HG03064 (cell line): ENCODE measurements at regions not wholly inside any gene's neighbourhood (a gene's known extent, or its start where the extent isn't known, plus 50 kb on each side); places are given as distances from the start of the nearest gene placed in this dataset.

Experiments used
- ATAC-seq: cut with Tn5 transposase; IDR thresholded peaks from one replicate; pipeline ENCODE4 v1.9.1; 2021; ENCODE audit warnings: low read depth; ENCODE audit not compliant: unreplicated experiment

DNA sequence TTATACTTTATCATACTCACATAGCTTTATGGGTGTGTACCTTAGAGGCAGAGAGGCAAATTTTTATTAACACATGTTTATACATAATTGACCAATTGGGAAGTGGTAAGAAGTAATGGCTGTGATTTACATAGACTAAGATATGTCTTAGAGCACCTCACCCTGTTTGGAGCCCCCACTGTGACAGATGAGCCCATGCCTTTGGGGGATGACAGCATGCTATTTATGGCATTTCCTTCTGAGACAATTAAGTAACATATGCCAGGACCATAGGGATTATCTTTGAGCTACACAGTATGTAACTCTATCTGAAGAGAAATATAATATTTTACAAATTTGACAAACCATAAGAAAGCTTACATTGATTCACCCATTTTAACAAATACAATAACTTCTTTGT, 1655.3 kb upstream of the ACVR2A start:
- ATAC-seq = no peak

GRCh38 chr2:146173934-146174333, 1654.0 kb upstream of the ZEB2 start:
- ATAC-seq = no peak

DNA sequence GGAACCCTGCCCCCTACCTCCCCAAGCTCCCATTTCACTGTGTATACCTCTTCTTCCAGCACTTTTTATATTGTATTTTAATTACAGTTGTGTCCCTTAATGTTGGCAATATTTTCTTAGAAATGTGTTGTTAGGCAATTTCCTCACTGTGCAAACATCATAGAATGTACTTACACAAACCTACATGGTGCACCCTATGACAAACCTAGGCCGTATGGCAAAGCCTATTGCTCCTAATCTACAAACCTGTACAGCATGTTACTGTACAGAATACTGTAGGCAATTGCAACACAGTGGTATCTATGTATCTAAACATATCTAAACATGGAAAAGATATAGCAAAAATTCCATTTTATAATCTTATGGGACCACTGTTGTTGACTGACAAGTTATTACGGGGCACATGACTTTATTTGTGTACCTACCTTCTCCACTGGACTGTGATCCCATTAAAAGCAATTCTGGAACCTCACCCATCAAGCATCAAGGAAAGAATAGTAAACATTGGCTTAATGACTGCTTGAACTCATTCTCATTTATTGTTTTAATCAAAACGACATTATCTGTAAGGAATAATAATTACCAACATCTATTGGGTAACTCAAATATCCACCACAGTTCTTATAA, 1641.5 kb upstream of the ZEB2 start:
- ATAC-seq = no peak

DNA sequence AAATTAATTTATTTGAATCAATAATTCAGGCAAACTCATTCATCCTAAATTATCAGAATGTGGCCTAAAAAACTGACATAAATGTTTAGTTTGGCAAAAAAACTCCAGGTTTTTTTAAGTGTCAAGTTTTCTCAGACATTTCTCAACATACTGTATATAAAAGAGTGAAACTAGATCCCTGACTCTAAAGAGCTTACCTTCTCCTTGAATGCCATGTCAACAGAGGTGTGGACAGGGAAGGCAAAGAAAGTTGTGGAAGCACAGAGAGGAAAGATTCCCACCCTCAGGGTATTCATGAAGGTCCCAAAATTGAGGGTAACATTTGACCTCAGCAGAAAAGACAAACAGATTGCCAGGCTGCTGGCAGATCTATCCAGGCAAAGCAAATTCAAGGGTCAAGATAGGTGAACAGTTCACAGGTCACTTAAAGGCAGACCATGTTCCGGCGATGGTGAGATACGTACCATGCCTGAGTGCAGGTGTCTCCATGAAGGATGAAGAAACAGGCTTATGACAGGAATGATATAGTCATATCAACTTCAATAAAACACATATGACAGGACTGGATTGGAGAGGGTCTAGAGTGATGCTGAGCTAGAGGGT, 1638.3 kb upstream of the ZEB2 start:
- ATAC-seq = no peak

DNA sequence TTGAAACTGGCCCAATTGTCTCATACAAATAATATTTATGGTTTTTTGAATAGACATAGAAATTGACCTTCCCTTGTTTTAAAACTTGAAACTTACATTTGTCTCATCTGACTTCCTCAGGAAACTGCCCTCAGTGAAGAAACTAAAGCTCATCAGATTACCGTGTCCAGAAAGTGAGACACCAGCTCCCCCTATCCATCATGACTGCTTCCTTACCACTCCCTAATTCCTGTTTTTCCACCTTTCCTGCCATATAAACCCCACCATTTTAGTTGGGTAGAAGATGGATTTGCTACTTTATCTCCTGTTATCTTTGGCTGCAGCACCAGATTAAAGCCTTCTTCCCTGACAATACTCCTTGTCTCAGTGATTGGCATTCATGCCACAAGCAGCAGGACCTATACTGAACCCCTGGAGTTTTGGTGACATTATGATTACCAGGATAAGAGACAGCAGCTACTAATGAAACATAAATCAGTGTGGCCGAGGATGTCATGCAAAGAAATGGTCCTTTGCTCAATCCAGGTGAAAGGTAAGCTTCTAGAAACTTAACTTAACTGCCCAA, 1627.6 kb upstream of the ZEB2 start:
- no peak for ATAC-seq

- ATAC-seq = no peak
Observed at GRCh38 chr2:146143971-146144370, 1624.1 kb upstream of the ZEB2 start.

DNA sequence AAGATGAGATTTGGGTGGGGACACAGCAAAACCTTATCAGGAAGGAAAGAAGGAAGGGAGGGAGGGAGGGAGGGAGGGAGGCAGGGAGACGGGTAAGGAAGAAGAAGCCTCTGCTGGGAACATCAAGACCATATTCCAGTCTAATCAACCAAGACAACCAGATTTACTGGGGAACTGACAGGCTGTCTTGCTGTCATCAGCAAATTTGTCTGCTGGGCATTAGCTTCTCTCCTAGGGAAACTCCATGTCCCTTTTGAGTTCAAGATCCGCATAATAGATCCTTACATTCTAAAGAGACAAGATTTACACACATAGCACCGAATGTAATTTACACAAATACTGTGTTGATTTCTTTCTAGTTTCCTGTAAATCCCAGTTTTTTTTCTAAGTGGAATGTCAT, 1618.9 kb upstream of the ZEB2 start:
- ATAC-seq = no peak

DNA sequence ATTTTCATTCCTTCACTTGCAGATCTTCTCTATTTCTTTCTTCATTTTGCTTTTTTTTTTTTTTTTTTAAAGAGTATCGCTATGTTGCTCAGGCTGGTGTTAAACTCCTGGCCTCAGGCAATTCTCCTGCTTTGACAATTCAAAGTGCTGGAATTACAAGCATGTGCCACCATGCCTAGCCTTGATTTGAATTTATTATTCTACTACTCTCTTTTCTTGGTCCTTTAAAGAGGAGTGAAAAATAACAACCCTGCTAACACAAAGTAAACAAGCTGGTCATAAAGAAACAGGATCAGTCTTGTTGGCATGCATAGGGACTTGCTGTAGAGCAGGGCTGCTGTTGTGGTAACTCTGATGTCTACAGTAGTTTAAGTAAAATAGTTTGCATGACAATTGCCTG, 1615.3 kb upstream of the ZEB2 start:
- ATAC-seq = no peak

GRCh38 chr2:146131785-146132184, 1611.9 kb upstream of the ZEB2 start:
- ATAC-seq = no peak

DNA sequence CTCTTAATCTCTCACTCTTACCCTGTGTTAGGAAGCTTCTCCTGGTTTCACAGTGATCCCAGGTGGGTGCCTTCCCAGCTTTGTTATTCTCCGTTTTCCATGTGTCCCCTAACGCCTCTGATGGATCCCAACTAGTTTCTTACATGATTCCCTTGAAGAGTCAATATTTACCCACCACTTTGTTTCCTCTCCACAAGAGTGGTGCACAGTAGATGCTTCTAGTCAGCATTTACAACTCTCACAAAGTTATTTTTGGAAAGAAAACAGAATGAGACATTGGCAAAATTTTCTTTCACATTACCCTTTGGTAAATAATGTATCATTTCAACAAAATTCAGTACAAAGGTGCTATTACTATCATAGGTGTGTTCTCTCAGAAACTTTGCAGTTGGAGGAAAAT, 1611.1 kb upstream of the ZEB2 start:
- ATAC-seq = no peak

GRCh38 chr2:146130290-146130689, 1610.4 kb upstream of the ZEB2 start:
- no peak for ATAC-seq

DNA sequence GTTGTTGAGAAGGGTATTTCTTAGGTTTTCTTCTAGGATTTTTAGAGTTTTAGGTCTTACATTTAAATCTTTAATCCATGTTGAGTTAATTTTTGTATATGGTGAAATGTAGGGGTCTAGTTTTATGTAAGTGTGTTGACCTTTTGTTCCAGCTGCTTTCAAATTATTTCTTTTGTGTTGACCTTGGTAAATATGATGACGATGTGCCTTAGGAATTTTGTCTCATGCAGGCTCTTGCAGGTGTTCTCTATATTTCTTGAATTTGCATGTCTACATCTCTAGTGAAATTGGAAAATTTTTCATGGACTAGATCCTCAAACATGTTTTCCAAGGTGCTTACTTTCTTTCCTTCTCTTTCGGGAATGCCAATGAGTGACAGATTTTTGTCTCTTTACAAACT, 1609.3 kb upstream of the ZEB2 start:
- ATAC-seq = no peak

DNA sequence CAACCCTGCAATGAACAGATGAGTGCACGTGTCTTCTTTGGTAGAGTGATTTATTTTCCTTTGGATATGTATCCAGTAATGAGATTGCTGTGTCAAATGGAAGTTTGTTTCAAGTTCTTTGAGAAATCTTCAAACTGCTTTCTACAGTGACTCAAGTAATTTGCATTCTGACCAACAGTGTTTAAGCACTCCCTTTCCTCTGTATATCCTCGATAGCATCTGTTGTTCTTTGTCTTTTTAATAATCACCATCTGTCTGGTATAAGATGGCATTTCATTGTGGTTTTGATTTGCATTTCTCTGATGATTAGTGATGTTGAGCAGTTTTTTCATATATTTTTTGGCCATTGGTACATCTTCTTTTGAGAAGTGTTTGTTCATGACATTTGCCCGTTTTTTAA, 1608.3 kb upstream of the ZEB2 start:
- no peak for ATAC-seq

- no peak for ATAC-seq
Observed at GRCh38 chr2:146125551-146125950, 1605.6 kb upstream of the ZEB2 start.

- ATAC-seq = no peak
Observed at GRCh38 chr2:146124741-146125140, 1604.8 kb upstream of the ZEB2 start.

DNA sequence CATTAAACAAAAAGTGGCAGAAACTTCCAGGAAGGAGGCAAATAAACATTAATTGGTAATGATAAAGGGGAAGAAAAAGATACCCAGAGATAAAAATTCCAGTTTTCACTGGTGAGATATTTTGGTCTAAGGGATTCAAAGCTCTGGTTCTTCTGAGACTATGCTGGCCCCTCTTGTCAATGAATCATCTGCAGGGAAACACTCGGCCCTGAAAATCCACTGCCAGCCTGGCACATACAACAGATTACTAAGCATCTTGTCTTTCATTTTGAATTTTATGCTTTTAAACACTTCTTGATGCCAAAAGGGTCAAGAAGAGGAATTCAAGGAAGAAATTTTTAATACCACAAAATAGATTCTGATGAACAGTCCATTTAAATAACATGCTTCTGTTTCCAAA, 1603.8 kb upstream of the ZEB2 start:
- no peak for ATAC-seq

DNA sequence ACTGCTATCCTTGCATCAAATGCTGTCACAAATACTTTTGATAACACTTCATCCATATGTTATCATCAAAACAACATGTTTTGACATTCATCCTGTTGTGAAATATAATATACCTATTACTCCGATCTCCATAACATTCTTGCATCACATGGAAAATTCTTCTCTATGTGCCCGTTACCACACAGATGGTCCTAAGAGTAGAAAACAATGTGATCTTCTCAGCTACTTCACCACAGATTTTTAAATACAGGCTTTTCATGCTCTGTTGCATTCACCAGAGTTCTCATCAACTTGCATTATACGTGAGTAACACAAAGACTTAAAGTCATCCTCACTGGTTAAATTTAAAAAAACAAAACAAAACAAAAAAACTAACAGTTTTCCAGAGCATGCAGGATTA, 1603.3 kb upstream of the ZEB2 start:
- ATAC-seq = no peak

DNA sequence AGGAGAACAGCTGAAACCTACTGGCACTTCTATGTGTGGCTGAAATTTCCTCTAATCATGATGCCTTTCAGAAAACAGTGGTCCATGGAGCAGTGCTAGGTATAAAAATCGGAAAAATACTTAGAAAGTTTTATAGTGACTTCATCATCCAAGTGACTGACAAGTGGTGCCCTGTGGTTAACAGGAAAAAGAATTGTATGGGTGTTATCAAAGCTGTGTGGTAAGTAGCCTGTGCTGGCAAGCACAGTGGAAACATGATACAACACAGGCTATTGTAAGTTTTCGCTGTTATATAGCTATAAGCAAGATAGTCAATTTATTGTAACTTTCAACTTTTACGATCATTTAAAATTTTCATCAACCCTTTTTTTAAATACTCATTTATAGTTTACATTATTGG, 1599.7 kb upstream of the ZEB2 start:
- no peak for ATAC-seq

- no peak for ATAC-seq
Observed at GRCh38 chr2:146108993-146109392, 1589.1 kb upstream of the ZEB2 start.

- no peak for ATAC-seq
Observed at GRCh38 chr2:146094185-146094584, 1574.3 kb upstream of the ZEB2 start.

GRCh38 chr2:146081459-146081858, 1561.5 kb upstream of the ZEB2 start:
- ATAC-seq = no peak

DNA sequence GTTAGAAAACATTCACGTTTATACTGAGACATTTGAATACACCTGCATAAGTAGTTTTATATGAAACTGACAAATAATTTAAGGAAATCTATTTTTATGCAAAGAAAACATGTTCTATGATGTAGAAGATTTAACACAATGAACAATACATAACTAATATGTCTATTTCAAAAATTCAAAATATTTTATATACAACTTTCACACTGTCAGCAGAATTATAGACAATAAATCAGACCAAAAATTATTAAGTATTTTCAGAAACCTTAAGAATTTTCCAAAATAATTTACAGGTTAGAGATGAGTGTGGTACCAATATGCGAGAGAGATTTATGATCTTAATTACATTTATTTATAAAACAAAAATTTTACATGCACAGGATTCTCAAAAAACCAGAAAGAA, 1561.0 kb upstream of the ZEB2 start:
- ATAC-seq = no peak
